ENCODE measurements at regions not wholly inside any gene's neighbourhood (a gene's known extent, or its start where the extent isn't known, plus 50 kb on each side); places are given as distances from the start of the nearest gene placed in this dataset.

DNA sequence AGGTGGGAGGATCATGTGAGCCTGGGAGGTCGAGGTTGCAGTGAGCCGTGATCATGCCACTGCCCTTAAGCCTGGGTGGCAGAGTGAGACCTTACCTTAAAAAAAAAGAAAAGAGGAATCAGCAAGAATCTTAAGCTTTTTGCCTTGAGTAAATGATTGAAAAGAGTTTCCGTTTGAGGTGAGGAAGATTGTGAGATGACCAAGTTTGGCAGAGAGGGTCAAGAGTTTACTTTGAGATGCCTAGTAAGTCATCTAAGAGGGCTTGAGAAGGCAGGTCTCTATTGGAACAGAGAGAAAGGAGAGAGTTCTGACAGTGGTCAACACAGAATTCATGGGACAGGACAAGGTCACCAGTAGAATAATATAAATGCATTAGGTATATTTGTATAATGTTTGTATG is 572.1 kb downstream of the TLE4 start:
- no peak overlapping the region for H3K4me3 ChIP-seq (ENCODE audit: low read depth, poor library complexity, severe bottlenecking)
- 84 to 91% methylated on average over 3 of the region's 3 CpGs for WGBS, 2 donors
- intact Hi-C loops (cut with DNase I; ENCODE audit: low total_unique reads) = no loop called here
- DNase-seq (ENCODE audit: low spot score in 2 of 2) = no peak
- no peak for TF ChIP-seq POLR2A (IDR thresholded peaks at IDR 0.05)
- TF ChIP-seq, protein P1, sequence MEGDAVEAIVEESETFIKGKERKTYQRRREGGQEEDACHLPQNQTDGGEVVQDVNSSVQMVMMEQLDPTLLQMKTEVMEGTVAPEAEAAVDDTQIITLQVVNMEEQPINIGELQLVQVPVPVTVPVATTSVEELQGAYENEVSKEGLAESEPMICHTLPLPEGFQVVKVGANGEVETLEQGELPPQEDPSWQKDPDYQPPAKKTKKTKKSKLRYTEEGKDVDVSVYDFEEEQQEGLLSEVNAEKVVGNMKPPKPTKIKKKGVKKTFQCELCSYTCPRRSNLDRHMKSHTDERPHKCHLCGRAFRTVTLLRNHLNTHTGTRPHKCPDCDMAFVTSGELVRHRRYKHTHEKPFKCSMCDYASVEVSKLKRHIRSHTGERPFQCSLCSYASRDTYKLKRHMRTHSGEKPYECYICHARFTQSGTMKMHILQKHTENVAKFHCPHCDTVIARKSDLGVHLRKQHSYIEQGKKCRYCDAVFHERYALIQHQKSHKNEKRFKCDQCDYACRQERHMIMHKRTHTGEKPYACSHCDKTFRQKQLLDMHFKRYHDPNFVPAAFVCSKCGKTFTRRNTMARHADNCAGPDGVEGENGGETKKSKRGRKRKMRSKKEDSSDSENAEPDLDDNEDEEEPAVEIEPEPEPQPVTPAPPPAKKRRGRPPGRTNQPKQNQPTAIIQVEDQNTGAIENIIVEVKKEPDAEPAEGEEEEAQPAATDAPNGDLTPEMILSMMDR (IDR thresholded peaks at IDR 0.05) = no peak

DNA sequence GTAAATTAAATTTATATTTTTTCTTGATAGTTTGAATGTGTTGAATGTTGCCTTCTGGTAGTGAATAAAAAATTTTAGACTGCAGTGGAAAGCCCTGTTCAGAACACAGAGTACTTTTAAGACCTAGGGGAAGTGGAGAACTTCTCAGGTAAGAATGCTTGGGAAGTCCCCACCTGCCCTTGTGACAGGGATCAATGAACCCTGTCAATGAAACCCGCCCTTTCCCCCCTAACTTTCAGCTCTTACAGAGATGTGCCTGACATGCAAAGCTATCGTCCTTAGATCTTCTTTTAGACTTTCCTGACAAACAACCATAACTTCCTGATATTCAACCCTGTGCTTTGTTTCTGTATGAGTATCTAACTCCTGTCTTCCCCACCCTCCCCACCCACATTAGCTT is 562.7 kb downstream of the TLE4 start:
- H3K4me3 ChIP-seq (ENCODE audit: low read depth, poor library complexity, severe bottlenecking) = no peak overlapping the region
- intact Hi-C loops (cut with DNase I; ENCODE audit: low total_unique reads) = no loop called here
- 64 to 66% methylated on average over 2 of the region's 2 CpGs for WGBS, 2 donors
- no peak for TF ChIP-seq POLR2A (IDR thresholded peaks at IDR 0.05)
- TF ChIP-seq, protein P1 (IDR thresholded peaks at IDR 0.05) = no peak
- no peak for DNase-seq (ENCODE audit: low spot score in 2 of 2)

DNA sequence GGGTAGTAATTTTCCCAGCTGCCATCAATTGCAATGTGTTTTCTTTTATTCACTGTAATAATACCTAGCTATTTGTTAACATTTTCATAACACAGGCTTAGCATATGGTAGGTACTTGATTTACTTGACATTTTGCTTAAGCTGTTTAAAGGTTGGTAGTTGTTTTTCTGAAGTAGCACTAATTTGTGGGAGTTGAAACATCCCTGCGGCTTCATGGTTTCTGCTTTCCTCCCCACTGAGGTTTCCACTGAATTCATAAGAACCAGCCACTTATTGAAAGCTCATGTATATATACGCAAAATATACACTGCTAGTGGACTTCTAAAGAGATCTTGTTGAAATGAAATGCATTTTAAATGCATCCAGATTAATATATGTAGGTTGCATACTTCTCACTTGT is 559.9 kb downstream of the TLE4 start:
- intact Hi-C loops (cut with DNase I; ENCODE audit: low total_unique reads) = no loop called here
- TF ChIP-seq POLR2A (IDR thresholded peaks at IDR 0.05) = no peak
- TF ChIP-seq, protein P1 (IDR thresholded peaks at IDR 0.05) = no peak
- no peak for DNase-seq (ENCODE audit: low spot score in 2 of 2)

DNA sequence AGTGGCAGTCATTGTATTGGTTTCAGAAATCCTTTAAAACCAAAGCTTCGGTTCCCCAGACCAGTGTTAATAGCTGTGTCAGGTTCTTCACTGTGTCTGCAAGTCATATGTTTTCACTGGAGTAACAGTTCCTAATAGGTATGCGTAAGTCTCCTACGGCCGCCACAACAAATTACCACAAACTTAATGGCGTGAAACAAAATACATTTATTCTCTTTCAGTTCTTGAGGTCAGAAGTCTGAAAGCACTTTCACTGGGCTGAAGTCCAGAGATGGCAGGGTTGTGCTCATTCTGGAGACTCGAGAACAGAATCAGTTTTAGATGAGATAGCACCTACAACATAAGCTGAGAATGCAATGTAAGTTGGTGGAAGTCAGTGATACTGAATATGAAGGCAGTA is 556.2 kb downstream of the TLE4 start:
- intact Hi-C loops (cut with DNase I; ENCODE audit: low total_unique reads) = no loop called here
- DNase-seq (ENCODE audit: low spot score in 2 of 2) = no peak
- WGBS, 2 donors = 80 to 83% methylated on average over 6 of the region's 6 CpGs

More for the DNA sequence above, 559.9 kb downstream of the TLE4 start:
- WGBS, 2 donors = 89 to 93% methylated on average over 2 of the region's 2 CpGs
- H3K4me3 ChIP-seq (ENCODE audit: low read depth, poor library complexity, severe bottlenecking) = no peak overlapping the region

DNA sequence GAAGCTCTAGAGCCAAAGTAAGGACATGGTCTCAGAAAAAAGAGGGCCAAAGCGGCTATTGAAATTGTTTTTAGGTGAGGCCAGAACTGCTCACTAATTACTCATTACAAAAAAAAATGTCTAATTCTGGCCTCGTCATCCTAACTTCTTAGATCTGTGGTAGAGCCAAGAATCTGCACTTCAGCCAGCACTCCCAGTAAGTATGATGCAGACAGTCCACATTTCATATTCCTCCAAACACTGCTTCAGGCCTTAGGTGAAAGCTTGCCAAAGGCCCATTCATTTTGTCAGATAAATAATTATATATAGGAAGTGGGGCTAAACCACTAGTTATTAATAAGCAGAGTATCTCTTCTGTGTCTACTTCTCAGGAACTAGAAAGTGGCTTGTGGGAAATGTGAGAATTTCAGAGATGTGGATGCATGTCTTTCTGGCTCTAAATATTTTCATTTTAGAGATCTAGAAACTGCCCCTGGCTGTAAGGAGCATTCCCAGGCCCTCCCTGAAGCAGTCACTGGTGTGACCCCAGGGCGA is 554.0 kb downstream of the TLE4 start:
- TF ChIP-seq, protein P1 (IDR thresholded peaks at IDR 0.05) = no peak
- TF ChIP-seq POLR2A (IDR thresholded peaks at IDR 0.05) = no peak
- no peak for DNase-seq (ENCODE audit: low spot score in 2 of 2)
- H3K4me3 ChIP-seq (ENCODE audit: low read depth, poor library complexity, severe bottlenecking) = no peak overlapping the region
- 74 to 92% methylated on average over 3 of the region's 3 CpGs for WGBS, 2 donors
- intact Hi-C loops (cut with DNase I; ENCODE audit: low total_unique reads) = no loop called here

More for the DNA sequence above, 556.2 kb downstream of the TLE4 start:
- no peak for TF ChIP-seq POLR2A (IDR thresholded peaks at IDR 0.05)
- TF ChIP-seq, protein P1 (IDR thresholded peaks at IDR 0.05) = no peak
- H3K4me3 ChIP-seq (ENCODE audit: low read depth, poor library complexity, severe bottlenecking) = no peak overlapping the region

DNA sequence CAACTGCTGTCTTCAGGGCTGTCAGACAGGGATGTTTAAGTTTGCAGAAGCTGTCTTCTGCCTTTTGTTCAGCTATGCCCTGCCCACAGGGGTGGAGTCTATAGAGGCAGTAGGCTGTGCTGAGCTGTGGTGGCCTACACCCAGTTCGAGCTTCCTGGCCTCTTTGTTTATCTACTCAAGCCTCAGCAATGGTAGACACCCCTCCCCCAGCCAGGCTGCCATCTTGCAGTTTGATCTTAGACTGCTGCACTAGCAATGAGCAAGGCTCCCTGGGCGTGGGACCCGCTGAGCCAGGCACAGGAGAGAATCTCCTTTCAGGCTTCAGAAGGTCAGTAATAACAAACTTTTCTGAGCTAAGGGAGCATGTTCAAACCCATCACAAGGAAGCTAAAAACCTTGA is 545.3 kb downstream of the TLE4 start:
- 73 to 81% methylated on average over 3 of the region's 3 CpGs for WGBS, 2 donors
- no peak for DNase-seq (ENCODE audit: low spot score in 2 of 2)
- intact Hi-C loops (cut with DNase I; ENCODE audit: low total_unique reads) = no loop called here
- no peak for TF ChIP-seq POLR2A (IDR thresholded peaks at IDR 0.05)
- TF ChIP-seq, protein P1 (IDR thresholded peaks at IDR 0.05) = no peak
- H3K4me3 ChIP-seq (ENCODE audit: low read depth, poor library complexity, severe bottlenecking) = no peak overlapping the region
